ENCODE measurements at regions not wholly inside any gene's neighbourhood (a gene's known extent, or its start where the extent isn't known, plus 50 kb on each side); places are given as distances from the start of the nearest gene placed in this dataset.

DNA sequence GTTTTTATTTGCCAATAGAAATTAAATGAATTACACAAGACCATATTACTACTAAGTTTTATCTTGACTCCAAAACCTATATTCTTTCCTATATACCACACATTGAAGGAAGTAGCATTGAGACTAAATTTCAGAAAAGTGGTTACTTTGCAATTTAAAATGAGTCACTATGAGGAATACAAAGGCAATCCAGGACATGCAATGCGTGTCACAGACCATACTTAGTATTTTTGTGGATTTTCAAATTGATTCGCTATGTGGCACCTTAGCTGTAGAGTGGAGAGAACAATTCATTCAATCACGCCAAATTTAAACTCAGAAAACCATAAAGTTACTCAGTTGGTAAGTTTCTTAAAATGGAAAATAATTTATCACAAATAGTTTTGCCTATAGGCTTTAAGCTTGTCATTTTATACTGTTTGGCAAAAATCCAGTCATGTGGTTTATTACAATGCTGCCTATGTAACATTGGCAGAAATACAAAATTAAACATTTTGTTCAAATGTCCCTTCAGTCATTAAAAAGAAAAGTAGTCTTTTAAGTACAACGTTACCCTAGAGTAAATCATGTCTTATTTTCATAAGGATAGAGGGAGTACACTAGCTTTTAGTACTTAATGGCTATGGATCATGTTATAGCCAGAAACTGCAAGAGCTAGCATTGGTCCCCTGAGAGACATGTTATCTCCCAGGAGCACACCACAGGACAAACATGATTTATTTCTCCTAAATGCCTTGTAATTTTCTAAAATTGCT lies 222.8 kb upstream of the CDH7 start:
- no peaks in the 10 kb centered on the region for H3K4me1 ChIP-seq (ENCODE audit: insufficient read depth, poor library complexity, severe bottlenecking)
- no peak overlapping the region for H3K27ac ChIP-seq (ENCODE audit: poor library complexity, severe bottlenecking)
- H3K27me3 ChIP-seq (ENCODE audit: insufficient read depth, poor library complexity, severe bottlenecking), result no peaks in the 10 kb centered on the region
- TF ChIP-seq, protein P1, sequence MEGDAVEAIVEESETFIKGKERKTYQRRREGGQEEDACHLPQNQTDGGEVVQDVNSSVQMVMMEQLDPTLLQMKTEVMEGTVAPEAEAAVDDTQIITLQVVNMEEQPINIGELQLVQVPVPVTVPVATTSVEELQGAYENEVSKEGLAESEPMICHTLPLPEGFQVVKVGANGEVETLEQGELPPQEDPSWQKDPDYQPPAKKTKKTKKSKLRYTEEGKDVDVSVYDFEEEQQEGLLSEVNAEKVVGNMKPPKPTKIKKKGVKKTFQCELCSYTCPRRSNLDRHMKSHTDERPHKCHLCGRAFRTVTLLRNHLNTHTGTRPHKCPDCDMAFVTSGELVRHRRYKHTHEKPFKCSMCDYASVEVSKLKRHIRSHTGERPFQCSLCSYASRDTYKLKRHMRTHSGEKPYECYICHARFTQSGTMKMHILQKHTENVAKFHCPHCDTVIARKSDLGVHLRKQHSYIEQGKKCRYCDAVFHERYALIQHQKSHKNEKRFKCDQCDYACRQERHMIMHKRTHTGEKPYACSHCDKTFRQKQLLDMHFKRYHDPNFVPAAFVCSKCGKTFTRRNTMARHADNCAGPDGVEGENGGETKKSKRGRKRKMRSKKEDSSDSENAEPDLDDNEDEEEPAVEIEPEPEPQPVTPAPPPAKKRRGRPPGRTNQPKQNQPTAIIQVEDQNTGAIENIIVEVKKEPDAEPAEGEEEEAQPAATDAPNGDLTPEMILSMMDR (IDR thresholded peaks at IDR 0.05; ENCODE audit: poor library complexity, severe bottlenecking), result no peak
- no peak for ATAC-seq (ENCODE audit: low read depth)
- H3K9me3 ChIP-seq (ENCODE audit: severe bottlenecking), result no peaks in the 10 kb centered on the region
- H3K36me3 ChIP-seq (ENCODE audit: low read depth), result no peaks in the 10 kb centered on the region
- H3K4me3 ChIP-seq (ENCODE audit: severe bottlenecking), result no peak overlapping the region
- DNase-seq (ENCODE audit: low spot score), result no peak

DNA sequence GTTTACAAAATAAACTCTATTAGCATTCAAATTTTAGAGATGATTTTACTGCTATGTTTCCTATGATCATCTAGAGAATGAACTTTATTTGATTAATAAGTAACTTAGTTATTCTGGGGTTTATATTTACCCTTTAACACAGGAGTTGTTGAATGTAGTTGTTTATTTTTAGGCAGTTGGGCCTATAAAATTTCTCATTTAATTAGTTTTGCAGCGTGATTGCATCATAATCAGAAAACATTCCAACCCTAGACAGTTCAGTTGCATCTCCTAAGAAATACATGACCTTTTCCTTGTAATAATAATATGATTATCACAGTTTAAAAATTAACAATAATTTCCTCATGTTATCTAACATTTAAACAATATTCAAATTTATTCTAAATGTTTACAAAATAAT lies 224.7 kb upstream of the CDH7 start:
- no peak overlapping the region for H3K4me3 ChIP-seq (ENCODE audit: severe bottlenecking)
- no peaks in the 10 kb centered on the region for H3K27me3 ChIP-seq (ENCODE audit: insufficient read depth, poor library complexity, severe bottlenecking)
- no peaks in the 10 kb centered on the region for H3K4me1 ChIP-seq (ENCODE audit: insufficient read depth, poor library complexity, severe bottlenecking)
- no peaks in the 10 kb centered on the region for H3K9me3 ChIP-seq (ENCODE audit: severe bottlenecking)
- no peak for DNase-seq (ENCODE audit: low spot score)
- no peaks in the 10 kb centered on the region for H3K36me3 ChIP-seq (ENCODE audit: low read depth)
- no peak overlapping the region for H3K27ac ChIP-seq (ENCODE audit: poor library complexity, severe bottlenecking)
- ATAC-seq (ENCODE audit: low read depth), result no peak
- TF ChIP-seq, protein P1 (IDR thresholded peaks at IDR 0.05; ENCODE audit: poor library complexity, severe bottlenecking), result no peak

DNA sequence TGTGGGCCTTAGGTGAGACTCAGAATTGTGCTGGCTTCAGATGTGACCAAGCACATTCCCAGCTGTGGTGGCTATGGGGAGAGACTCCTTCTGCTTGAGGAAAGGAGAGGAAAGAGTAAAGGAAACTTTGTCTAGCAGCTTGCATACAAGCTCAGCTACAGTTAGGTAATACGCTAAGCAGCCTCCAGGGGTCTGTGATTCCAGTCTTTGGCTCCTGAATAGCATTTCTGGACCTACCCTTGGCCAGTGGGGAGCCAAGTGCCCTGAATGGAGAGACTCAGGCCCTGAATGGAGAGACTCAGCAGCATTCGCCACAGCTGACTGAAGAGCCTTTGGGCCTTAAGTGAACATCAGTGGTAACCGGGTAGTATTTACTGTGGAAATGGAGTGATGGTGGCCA lies 227.4 kb upstream of the CDH7 start:
- no peaks in the 10 kb centered on the region for H3K9me3 ChIP-seq (ENCODE audit: severe bottlenecking)
- H3K27ac ChIP-seq (ENCODE audit: poor library complexity, severe bottlenecking), result no peak overlapping the region
- no peaks in the 10 kb centered on the region for H3K36me3 ChIP-seq (ENCODE audit: low read depth)
- TF ChIP-seq, protein P1 (IDR thresholded peaks at IDR 0.05; ENCODE audit: poor library complexity, severe bottlenecking), result no peak
- ATAC-seq (ENCODE audit: low read depth) (no peak), DNase-seq (ENCODE audit: low spot score) (no peak)
- no peaks in the 10 kb centered on the region for H3K4me1 ChIP-seq (ENCODE audit: insufficient read depth, poor library complexity, severe bottlenecking)
- H3K4me3 ChIP-seq (ENCODE audit: severe bottlenecking), result no peak overlapping the region
- H3K27me3 ChIP-seq (ENCODE audit: insufficient read depth, poor library complexity, severe bottlenecking), result no peaks in the 10 kb centered on the region

DNA sequence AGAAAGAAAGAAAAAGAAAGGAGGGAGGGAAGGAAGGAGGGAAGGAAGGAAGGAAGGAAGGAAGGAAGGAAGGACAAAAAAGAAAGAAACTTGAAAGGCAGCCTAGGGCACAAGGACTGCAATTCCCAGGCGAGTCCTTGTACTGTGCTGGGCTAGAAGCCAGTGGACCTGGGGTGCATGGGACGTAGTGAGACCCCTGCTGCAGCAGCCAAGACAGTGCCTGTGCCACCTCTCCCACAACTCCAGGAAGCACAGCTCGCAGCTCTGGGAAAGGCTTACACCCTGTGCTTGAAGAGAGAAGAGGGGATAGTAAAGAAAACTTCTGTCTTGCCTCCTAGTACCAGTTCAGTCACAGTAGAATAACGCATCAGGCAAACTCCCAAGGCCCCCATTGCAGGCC lies 227.9 kb upstream of the CDH7 start:
- H3K36me3 ChIP-seq (ENCODE audit: low read depth), result no peaks in the 10 kb centered on the region
- H3K4me3 ChIP-seq (ENCODE audit: severe bottlenecking), result no peak overlapping the region
- no peaks in the 10 kb centered on the region for H3K27me3 ChIP-seq (ENCODE audit: insufficient read depth, poor library complexity, severe bottlenecking)
- H3K27ac ChIP-seq (ENCODE audit: poor library complexity, severe bottlenecking), result no peak overlapping the region
- ATAC-seq (ENCODE audit: low read depth) (no peak), DNase-seq (ENCODE audit: low spot score) (no peak)
- TF ChIP-seq, protein P1 (IDR thresholded peaks at IDR 0.05; ENCODE audit: poor library complexity, severe bottlenecking), result no peak
- H3K9me3 ChIP-seq (ENCODE audit: severe bottlenecking), result no peaks in the 10 kb centered on the region
- H3K4me1 ChIP-seq (ENCODE audit: insufficient read depth, poor library complexity, severe bottlenecking), result no peaks in the 10 kb centered on the region

DNA sequence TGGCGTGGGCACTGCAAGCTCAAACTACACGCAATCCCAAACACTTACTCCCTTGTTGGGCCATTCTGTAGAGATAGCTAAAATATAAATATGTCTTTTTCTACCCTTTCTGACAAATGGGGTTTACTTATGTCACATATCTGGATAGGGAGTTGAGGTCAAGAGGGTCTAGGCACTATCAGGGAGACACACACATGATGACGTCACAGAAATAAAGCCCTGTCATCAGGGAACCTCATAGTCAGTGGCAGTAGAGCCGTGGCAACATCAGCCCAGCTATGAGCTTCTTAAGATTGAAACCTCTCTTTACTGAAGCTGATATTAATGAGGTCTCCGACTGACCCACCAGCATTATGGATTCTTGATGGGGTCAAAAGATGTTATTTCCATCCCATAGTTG lies 234.6 kb upstream of the CDH7 start:
- no peak for ATAC-seq (ENCODE audit: low read depth)
- no peaks in the 10 kb centered on the region for H3K9me3 ChIP-seq (ENCODE audit: severe bottlenecking)
- no peaks in the 10 kb centered on the region for H3K36me3 ChIP-seq (ENCODE audit: low read depth)
- no peaks in the 10 kb centered on the region for H3K4me1 ChIP-seq (ENCODE audit: insufficient read depth, poor library complexity, severe bottlenecking)
- TF ChIP-seq, protein P1 (IDR thresholded peaks at IDR 0.05; ENCODE audit: poor library complexity, severe bottlenecking), result no peak
- no peaks in the 10 kb centered on the region for H3K27me3 ChIP-seq (ENCODE audit: insufficient read depth, poor library complexity, severe bottlenecking)
- H3K27ac ChIP-seq (ENCODE audit: poor library complexity, severe bottlenecking), result no peak overlapping the region
- no peak for DNase-seq (ENCODE audit: low spot score)
- H3K4me3 ChIP-seq (ENCODE audit: severe bottlenecking), result no peak overlapping the region

All from RWPE2 (cell line).